ENCODE measurements at regions not wholly inside any gene's neighbourhood (a gene's known extent, or its start where the extent isn't known, plus 50 kb on each side); places are given as distances from the start of the nearest gene placed in this dataset.
"Not testable (repeated sequence)": the region's sequence is repeated elsewhere in the genome, so short reads cannot be mapped to it uniquely, and the experiment has no call there.

DNA sequence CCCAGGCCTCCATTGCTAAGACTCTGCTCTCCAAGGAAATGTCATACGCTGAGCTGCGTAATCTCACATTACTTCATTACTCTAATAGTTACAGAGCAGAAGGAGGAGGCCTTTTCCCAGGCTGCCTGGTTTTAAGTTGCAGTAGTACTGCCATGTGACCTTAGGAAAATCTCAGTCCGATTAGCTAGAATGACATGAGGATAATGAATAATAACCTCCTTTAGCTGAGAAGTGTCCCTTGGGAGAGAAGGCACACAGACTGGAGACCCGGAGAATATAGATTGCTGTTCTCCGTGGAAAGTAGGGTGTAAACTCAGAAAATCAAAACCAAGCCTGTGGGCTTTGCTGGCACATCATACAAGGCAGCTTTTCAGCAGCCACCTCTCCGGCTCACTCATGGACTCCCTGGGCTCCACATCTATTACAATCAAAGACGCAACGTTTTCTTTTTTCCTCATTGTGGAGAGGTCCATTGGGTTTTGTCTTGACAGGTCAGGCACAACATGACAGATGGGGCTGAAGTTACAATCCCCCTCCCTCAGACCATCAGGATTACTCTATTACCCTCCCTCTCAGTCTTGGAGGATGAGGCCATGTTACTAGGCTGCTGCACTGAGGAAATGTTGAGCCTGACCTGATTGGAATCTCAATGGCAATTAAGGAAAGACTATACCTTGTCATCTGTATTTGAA, 134.8 kb upstream of the MB21D2 start:
- no peaks in the 10 kb centered on the region for H3K4me1 ChIP-seq (ENCODE audit: control insufficient read depth in 2 of 2, insufficient read depth in 2 of 2, low read length in 2 of 2)
- no peaks in the 10 kb centered on the region for H3K9me3 ChIP-seq (ENCODE audit: control insufficient read depth in 2 of 2, insufficient read depth in 1 of 2, low read length in 1 of 2)
- no peaks in the 10 kb centered on the region for H3K27me3 ChIP-seq (ENCODE audit: control insufficient read depth in 2 of 2, insufficient read depth in 1 of 2, low read length in 1 of 2)
- DNase-seq (ENCODE audit: low read depth in 6 of 9, low spot score in 9 of 9) = no peak
- WGBS = 92% methylated on average over 8 of the region's 8 CpGs
- H3K4me3 ChIP-seq (ENCODE audit: low read length in 2 of 2) = no peak overlapping the region
- no peak overlapping the region for H3K27ac ChIP-seq (ENCODE audit: low read depth in 1 of 2, low read length in 1 of 2)
- H3K36me3 ChIP-seq (ENCODE audit: control insufficient read depth in 2 of 2, insufficient read depth in 2 of 2, low read length in 1 of 2) = no peaks in the 10 kb centered on the region

DNA sequence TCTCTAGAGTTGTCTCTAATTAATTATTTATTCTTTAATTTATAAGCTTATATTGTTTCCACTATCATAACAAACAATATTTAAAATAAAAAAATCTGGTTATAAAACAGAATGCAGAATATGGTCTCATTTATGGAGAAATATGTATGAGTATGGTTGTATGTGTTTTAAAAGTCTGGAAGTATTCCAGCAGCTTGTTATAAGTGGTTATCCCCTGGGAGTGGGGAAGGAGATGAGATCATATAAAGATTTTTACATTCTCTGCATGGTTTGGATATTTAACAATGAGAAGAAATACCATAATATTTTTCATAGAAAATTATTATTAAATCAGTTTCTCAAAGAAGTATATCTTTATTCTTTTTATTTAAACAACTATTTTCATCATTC, 135.4 kb upstream of the MB21D2 start:
- Histone ChIP-seq H3K4me3 (ENCODE audit: low read length in 2 of 2) (no peak overlapping the region), H3K27ac (ENCODE audit: low read depth in 1 of 2, low read length in 1 of 2) (no peak overlapping the region)

GRCh38 chr3:193055352-193055751, 137.7 kb upstream of the MB21D2 start:
- WGBS = 85% methylated on average over 10 of the region's 10 CpGs
- DNase-seq (ENCODE audit: low read depth in 6 of 9, low spot score in 9 of 9) = no peak

More for the DNA sequence above, 135.4 kb upstream of the MB21D2 start:
- no peaks in the 10 kb centered on the region for H3K4me1 ChIP-seq (ENCODE audit: control insufficient read depth in 2 of 2, insufficient read depth in 2 of 2, low read length in 2 of 2)
- no peaks in the 10 kb centered on the region for H3K36me3 ChIP-seq (ENCODE audit: control insufficient read depth in 2 of 2, insufficient read depth in 2 of 2, low read length in 1 of 2)
- no peak for DNase-seq (ENCODE audit: low read depth in 6 of 9, low spot score in 9 of 9)
- no peaks in the 10 kb centered on the region for H3K9me3 ChIP-seq (ENCODE audit: control insufficient read depth in 2 of 2, insufficient read depth in 1 of 2, low read length in 1 of 2)
- H3K27me3 ChIP-seq (ENCODE audit: control insufficient read depth in 2 of 2, insufficient read depth in 1 of 2, low read length in 1 of 2) = no peaks in the 10 kb centered on the region

GRCh38 chr3:193057616-193058015, 140.0 kb upstream of the MB21D2 start:
- no peaks in the 10 kb centered on the region for H3K4me1 ChIP-seq (ENCODE audit: control insufficient read depth in 2 of 2, insufficient read depth in 2 of 2, low read length in 2 of 2)
- 71% methylated on average over 2 of the region's 2 CpGs for WGBS

More at GRCh38 chr3:193055352-193055751, 137.7 kb upstream of the MB21D2 start:
- Histone ChIP-seq H3K9me3 (ENCODE audit: control insufficient read depth in 2 of 2, insufficient read depth in 1 of 2, low read length in 1 of 2) (no peaks in the 10 kb centered on the region), H3K36me3 (ENCODE audit: control insufficient read depth in 2 of 2, insufficient read depth in 2 of 2, low read length in 1 of 2) (no peaks in the 10 kb centered on the region), H3K4me1 (ENCODE audit: control insufficient read depth in 2 of 2, insufficient read depth in 2 of 2, low read length in 2 of 2) (no peaks in the 10 kb centered on the region), H3K27ac (ENCODE audit: low read depth in 1 of 2, low read length in 1 of 2) (no peak overlapping the region), H3K4me3 (ENCODE audit: low read length in 2 of 2) (no peak overlapping the region), H3K27me3 (ENCODE audit: control insufficient read depth in 2 of 2, insufficient read depth in 1 of 2, low read length in 1 of 2) (no peaks in the 10 kb centered on the region)

GRCh38 chr3:193060748-193061546, 143.3 kb upstream of the MB21D2 start:
- 77% methylated on average over 9 of the region's 9 CpGs for WGBS
- Histone ChIP-seq H3K36me3 (ENCODE audit: control insufficient read depth in 2 of 2, insufficient read depth in 2 of 2, low read length in 1 of 2) (no peaks in the 10 kb centered on the region), H3K4me1 (ENCODE audit: control insufficient read depth in 2 of 2, insufficient read depth in 2 of 2, low read length in 2 of 2) (no peaks in the 10 kb centered on the region), H3K27me3 (ENCODE audit: control insufficient read depth in 2 of 2, insufficient read depth in 1 of 2, low read length in 1 of 2) (no peaks in the 10 kb centered on the region), H3K9me3 (ENCODE audit: control insufficient read depth in 2 of 2, insufficient read depth in 1 of 2, low read length in 1 of 2) (no peaks in the 10 kb centered on the region), H3K27ac (ENCODE audit: low read depth in 1 of 2, low read length in 1 of 2) (no peak overlapping the region), H3K4me3 (ENCODE audit: low read length in 2 of 2) (no peak overlapping the region)
- no peak for DNase-seq (ENCODE audit: low read depth in 6 of 9, low spot score in 9 of 9)

More at GRCh38 chr3:193057616-193058015, 140.0 kb upstream of the MB21D2 start:
- no peaks in the 10 kb centered on the region for H3K9me3 ChIP-seq (ENCODE audit: control insufficient read depth in 2 of 2, insufficient read depth in 1 of 2, low read length in 1 of 2)
- no peak overlapping the region for H3K27ac ChIP-seq (ENCODE audit: low read depth in 1 of 2, low read length in 1 of 2)
- H3K36me3 ChIP-seq (ENCODE audit: control insufficient read depth in 2 of 2, insufficient read depth in 2 of 2, low read length in 1 of 2) = no peaks in the 10 kb centered on the region
- no peak overlapping the region for H3K4me3 ChIP-seq (ENCODE audit: low read length in 2 of 2)
- no peaks in the 10 kb centered on the region for H3K27me3 ChIP-seq (ENCODE audit: control insufficient read depth in 2 of 2, insufficient read depth in 1 of 2, low read length in 1 of 2)
- no peak for DNase-seq (ENCODE audit: low read depth in 6 of 9, low spot score in 9 of 9)

DNA sequence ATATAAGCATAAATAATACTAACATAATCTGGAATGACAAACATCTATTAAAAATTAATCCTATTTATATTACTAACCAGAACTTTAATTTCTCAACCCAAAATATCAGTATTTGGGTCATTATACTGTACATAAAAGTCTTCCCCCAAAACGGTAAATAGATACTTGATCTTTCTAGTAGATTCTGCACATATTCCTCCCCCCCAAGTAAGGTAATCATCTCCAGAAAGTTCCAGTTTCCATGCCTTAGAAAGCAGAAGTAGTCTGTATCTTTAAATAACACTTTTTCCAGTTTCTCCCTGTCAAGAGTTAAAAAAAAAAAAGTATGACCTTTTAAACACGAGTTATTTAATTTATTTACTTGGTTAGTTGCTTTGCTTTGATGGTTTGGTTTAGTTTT, 150.7 kb upstream of the MB21D2 start:
- WGBS = 56% methylated on average over 2 of the region's 2 CpGs
- Histone ChIP-seq H3K4me1 (ENCODE audit: control insufficient read depth in 2 of 2, insufficient read depth in 2 of 2, low read length in 2 of 2) (no peaks in the 10 kb centered on the region), H3K4me3 (ENCODE audit: low read length in 2 of 2) (no peak overlapping the region), H3K27ac (ENCODE audit: low read depth in 1 of 2, low read length in 1 of 2) (no peak overlapping the region), H3K36me3 (ENCODE audit: control insufficient read depth in 2 of 2, insufficient read depth in 2 of 2, low read length in 1 of 2) (no peaks in the 10 kb centered on the region), H3K9me3 (ENCODE audit: control insufficient read depth in 2 of 2, insufficient read depth in 1 of 2, low read length in 1 of 2) (no peaks in the 10 kb centered on the region), H3K27me3 (ENCODE audit: control insufficient read depth in 2 of 2, insufficient read depth in 1 of 2, low read length in 1 of 2) (no peaks in the 10 kb centered on the region)
- no peak for DNase-seq (ENCODE audit: low read depth in 6 of 9, low spot score in 9 of 9)

DNA sequence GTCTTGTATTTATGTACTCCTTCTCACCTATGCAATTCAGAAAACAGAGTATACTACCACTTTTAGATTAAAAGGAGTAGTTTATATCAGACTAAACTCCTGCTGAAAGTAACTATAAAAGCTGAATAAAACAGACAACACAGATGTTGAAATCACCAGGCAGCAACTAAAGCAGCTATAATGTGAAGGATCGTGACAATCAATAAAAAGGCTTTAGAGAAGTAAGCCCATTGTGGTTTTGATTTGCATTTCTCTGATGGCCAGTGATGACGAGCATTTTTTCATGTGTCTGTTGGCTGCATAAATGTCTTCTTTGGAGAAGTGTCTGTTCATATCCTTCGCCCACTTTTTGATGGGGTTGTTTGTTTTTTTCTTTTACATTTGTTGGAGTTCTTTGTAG, 152.1 kb upstream of the MB21D2 start:
- DNase-seq (ENCODE audit: low read depth in 6 of 9, low spot score in 9 of 9); H3K36me3 ChIP-seq (ENCODE audit: control insufficient read depth in 2 of 2, insufficient read depth in 2 of 2, low read length in 1 of 2); H3K27ac ChIP-seq (ENCODE audit: low read depth in 1 of 2, low read length in 1 of 2); H3K4me1 ChIP-seq (ENCODE audit: control insufficient read depth in 2 of 2, insufficient read depth in 2 of 2, low read length in 2 of 2); H3K4me3 ChIP-seq (ENCODE audit: low read length in 2 of 2); H3K9me3 ChIP-seq (ENCODE audit: control insufficient read depth in 2 of 2, insufficient read depth in 1 of 2, low read length in 1 of 2); H3K27me3 ChIP-seq (ENCODE audit: control insufficient read depth in 2 of 2, insufficient read depth in 1 of 2, low read length in 1 of 2): not testable (repeated sequence)
- WGBS = 85% methylated on average over 3 of the region's 3 CpGs

- Histone ChIP-seq H3K4me3 (ENCODE audit: low read length in 2 of 2) (no peak overlapping the region), H3K4me1 (ENCODE audit: control insufficient read depth in 2 of 2, insufficient read depth in 2 of 2, low read length in 2 of 2) (no peaks in the 10 kb centered on the region), H3K27ac (ENCODE audit: low read depth in 1 of 2, low read length in 1 of 2) (no peak overlapping the region), H3K36me3 (ENCODE audit: control insufficient read depth in 2 of 2, insufficient read depth in 2 of 2, low read length in 1 of 2) (no peaks in the 10 kb centered on the region), H3K9me3 (ENCODE audit: control insufficient read depth in 2 of 2, insufficient read depth in 1 of 2, low read length in 1 of 2) (no peaks in the 10 kb centered on the region), H3K27me3 (ENCODE audit: control insufficient read depth in 2 of 2, insufficient read depth in 1 of 2, low read length in 1 of 2) (no peaks in the 10 kb centered on the region)
- no peak for DNase-seq (ENCODE audit: low read depth in 6 of 9, low spot score in 9 of 9)
- 65% methylated on average over 4 of the region's 4 CpGs for WGBS
Observed at GRCh38 chr3:193078996-193079753, 161.5 kb upstream of the MB21D2 start.

DNA sequence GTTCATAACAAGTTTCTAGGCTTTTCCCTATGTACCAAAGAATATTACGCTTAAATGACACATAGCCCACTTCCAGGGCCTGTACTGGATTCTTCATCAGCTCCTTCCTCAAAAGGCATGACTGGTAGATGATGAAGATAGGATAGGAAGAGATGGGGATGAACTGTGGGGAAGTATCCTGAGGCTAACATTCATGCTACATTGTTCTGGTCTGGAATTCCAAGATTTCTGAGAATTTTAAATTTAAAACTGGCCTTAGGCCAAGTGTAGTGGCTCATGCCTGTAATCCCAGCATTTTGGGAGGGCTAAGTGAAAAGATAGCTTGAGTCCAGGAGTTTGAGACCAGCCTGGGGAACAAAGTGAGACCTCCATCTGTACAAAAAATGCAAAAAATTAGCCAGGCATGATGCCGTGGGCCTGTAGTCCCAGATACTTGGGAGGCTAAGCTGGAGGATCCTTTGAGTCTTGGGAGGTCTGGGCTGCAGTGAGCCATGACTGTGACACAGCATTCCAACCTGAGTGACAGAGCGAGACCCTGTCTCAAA, 160.1 kb upstream of the PLAAT1 start:
- H3K27ac ChIP-seq (ENCODE audit: low read depth in 1 of 2, low read length in 1 of 2) = no peak overlapping the region
- H3K27me3 ChIP-seq (ENCODE audit: control insufficient read depth in 2 of 2, insufficient read depth in 1 of 2, low read length in 1 of 2) = no peaks in the 10 kb centered on the region
- no peak overlapping the region for H3K4me3 ChIP-seq (ENCODE audit: low read length in 2 of 2)
- no peak for DNase-seq (ENCODE audit: low read depth in 6 of 9, low spot score in 9 of 9)
- H3K4me1 ChIP-seq (ENCODE audit: control insufficient read depth in 2 of 2, insufficient read depth in 2 of 2, low read length in 2 of 2) = no peaks in the 10 kb centered on the region
- H3K36me3 ChIP-seq (ENCODE audit: control insufficient read depth in 2 of 2, insufficient read depth in 2 of 2, low read length in 1 of 2) = no peaks in the 10 kb centered on the region
- no peaks in the 10 kb centered on the region for H3K9me3 ChIP-seq (ENCODE audit: control insufficient read depth in 2 of 2, insufficient read depth in 1 of 2, low read length in 1 of 2)
- WGBS = 91% methylated on average over 3 of the region's 3 CpGs
